ENCODE measurements at regions not wholly inside any gene's neighbourhood (a gene's known extent, or its start where the extent isn't known, plus 50 kb on each side); places are given as distances from the start of the nearest gene placed in this dataset.

DNA sequence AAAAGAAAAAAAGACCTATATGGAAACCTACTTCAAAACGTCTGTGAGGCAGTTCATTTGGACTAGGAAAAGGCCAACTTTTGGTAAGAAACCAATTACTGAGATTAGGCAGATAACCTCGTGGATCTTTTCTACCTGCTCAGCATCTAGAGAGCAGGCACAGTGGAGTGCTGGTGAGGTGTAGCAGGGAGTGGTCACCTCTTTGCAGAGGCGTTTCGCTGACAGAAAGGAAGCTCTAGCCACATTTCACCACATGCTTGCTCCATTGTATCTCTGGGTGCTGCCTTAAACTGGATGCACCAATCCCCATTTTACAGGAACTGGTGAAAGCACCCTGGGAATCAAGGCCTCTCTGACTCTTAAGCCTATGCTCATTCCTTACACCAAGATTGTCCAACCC lies 360.5 kb downstream of the LIG4 start:
- TF ChIP-seq, protein P1, sequence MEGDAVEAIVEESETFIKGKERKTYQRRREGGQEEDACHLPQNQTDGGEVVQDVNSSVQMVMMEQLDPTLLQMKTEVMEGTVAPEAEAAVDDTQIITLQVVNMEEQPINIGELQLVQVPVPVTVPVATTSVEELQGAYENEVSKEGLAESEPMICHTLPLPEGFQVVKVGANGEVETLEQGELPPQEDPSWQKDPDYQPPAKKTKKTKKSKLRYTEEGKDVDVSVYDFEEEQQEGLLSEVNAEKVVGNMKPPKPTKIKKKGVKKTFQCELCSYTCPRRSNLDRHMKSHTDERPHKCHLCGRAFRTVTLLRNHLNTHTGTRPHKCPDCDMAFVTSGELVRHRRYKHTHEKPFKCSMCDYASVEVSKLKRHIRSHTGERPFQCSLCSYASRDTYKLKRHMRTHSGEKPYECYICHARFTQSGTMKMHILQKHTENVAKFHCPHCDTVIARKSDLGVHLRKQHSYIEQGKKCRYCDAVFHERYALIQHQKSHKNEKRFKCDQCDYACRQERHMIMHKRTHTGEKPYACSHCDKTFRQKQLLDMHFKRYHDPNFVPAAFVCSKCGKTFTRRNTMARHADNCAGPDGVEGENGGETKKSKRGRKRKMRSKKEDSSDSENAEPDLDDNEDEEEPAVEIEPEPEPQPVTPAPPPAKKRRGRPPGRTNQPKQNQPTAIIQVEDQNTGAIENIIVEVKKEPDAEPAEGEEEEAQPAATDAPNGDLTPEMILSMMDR (conservative IDR thresholded peaks at IDR 0.05), result no peak
- TF ChIP-seq ZFX (IDR thresholded peaks at IDR 0.05), result no peak

All from C4-2B (cell line).